B cell (primary cell): ENCODE measurements at regions not wholly inside any gene's neighbourhood (a gene's known extent, or its start where the extent isn't known, plus 50 kb on each side); places are given as distances from the start of the nearest gene placed in this dataset.

Source experiments
- ATAC-seq: fragments of 200-7000 bp; cut with Tn5 transposase; one replicate; pipeline ENCODE4 v1.10.0; 2021; ENCODE audit warnings: low read depth, mild to moderate bottlenecking, moderate number of reproducible peaks, moderate library complexity
- CTCF ChIA-PET: fragments of 350-600 bp; sonication (Branson Sonifier 250); formaldehyde crosslinking; loops from one replicate; lab custom pipeline; 2021; ENCODE audit warnings: antibody characterized with exemption, inconsistent platforms; lab: Charles Lee
- POLR2A ChIA-PET: fragments of 350-600 bp; sonication (Branson Sonifier 250); formaldehyde crosslinking; loops from one replicate; lab custom pipeline; 2021; ENCODE audit warnings: antibody characterized with exemption; lab: Charles Lee
- DNase-seq: peaks from one replicate; pipeline ENCODE4 v3.0.0; 2013
- H2AFZ ChIP-seq: 2 replicates; pipeline ENCODE4 v1.6.1; 2012; ENCODE audit warnings: mild to moderate bottlenecking, low read depth, low read length; ENCODE audit not compliant: insufficient read depth, poor library complexity, severe bottlenecking
- H3K27ac ChIP-seq, 2 donors: 1 replicate in 1 of 2; 2 replicates in 1 of 2; pipeline ENCODE4 v1.5.1; 2012 to 2013; ENCODE audit warnings: low read length in 2 of 2, mild to moderate bottlenecking in 2 of 2, moderate library complexity in 1 of 2
- H3K27me3 ChIP-seq, 4 experiments: fragments of 200-600 bp in 1 of 4; sonication (generic) in 1 of 4; replicated peaks in 1 of 4; 1 replicate in 2 of 4; 2 replicates in 2 of 4; pipeline versions ENCODE4 v1.6.1 to v1.7.0; 2013 to 2016; ENCODE audit warnings: low read length in 3 of 4, mild to moderate bottlenecking in 2 of 4, mixed read lengths in 1 of 4, moderate library complexity in 1 of 4; ENCODE audit not compliant: insufficient read depth in 4 of 4, control insufficient read depth in 3 of 4; ENCODE audit errors: control extremely low read depth in 1 of 4
- H3K36me3 ChIP-seq, 2 experiments: replicated peaks in 1 of 2; 1 replicate in 1 of 2; 2 replicates in 1 of 2; pipeline versions ENCODE4 v1.6.1 to v1.7.1; 2013; ENCODE audit warnings: low read length in 1 of 2; ENCODE audit not compliant: insufficient read depth in 2 of 2, control insufficient read depth in 1 of 2; ENCODE audit errors: control extremely low read depth in 1 of 2, extremely low read depth in 1 of 2
- H3K4me1 ChIP-seq, 2 donors: fragments of 200-600 bp in 1 of 2; sonication (generic) in 1 of 2; 1 replicate in 1 of 2; 2 replicates in 1 of 2; pipeline versions ENCODE4 v1.5.1 to v1.6.1; 2013 to 2017; ENCODE audit warnings: low read length in 2 of 2; ENCODE audit not compliant: control insufficient read depth in 2 of 2, insufficient read depth in 2 of 2
- H3K4me2 ChIP-seq: replicated peaks from 2 replicates; pipeline ENCODE3; 2012; ENCODE audit warnings: mild to moderate bottlenecking, low read depth, low read length; ENCODE audit not compliant: poor library complexity, severe bottlenecking
- H3K4me3 ChIP-seq, 5 experiments: fragments of 200-600 bp in 1 of 5; sonication (generic) in 1 of 5; 1 replicate in 3 of 5; 2 replicates in 2 of 5; pipeline versions ENCODE4 v1.5.1 to v1.7.0; 2011 to 2016; ENCODE audit warnings: low read length in 4 of 5, mild to moderate bottlenecking in 4 of 5, low read depth in 2 of 5, control low read depth in 1 of 5, moderate library complexity in 1 of 5; ENCODE audit not compliant: insufficient read depth in 1 of 5; ENCODE audit errors: control extremely low read depth in 1 of 5, extremely low read depth in 1 of 5
- H3K79me2 ChIP-seq: fragments of 200-600 bp; sonication (generic); one replicate; pipeline ENCODE4 v1.6.0; 2016; ENCODE audit warnings: low read length; ENCODE audit not compliant: control insufficient read depth, insufficient read depth
- H3K9ac ChIP-seq: fragments of 200-600 bp; sonication (generic); 2 replicates; pipeline ENCODE4 v1.6.1; 2017; ENCODE audit warnings: mild to moderate bottlenecking, low read length, moderate library complexity
- H3K9me3 ChIP-seq, 3 donors: one replicate each; pipeline versions ENCODE4 v1.6.1 to v1.7.1; 2013; ENCODE audit warnings: low read length in 2 of 3; ENCODE audit not compliant: control insufficient read depth in 2 of 3, insufficient read depth in 1 of 3; ENCODE audit errors: control extremely low read depth in 1 of 3
- H4K20me1 ChIP-seq: 2 replicates; pipeline ENCODE4 v1.6.0; 2012; ENCODE audit warnings: mild to moderate bottlenecking, low read length; ENCODE audit not compliant: insufficient read depth, control insufficient read depth, poor library complexity, severe bottlenecking
- H3K27ac Mint-ChIP-seq: one replicate; pipeline ENCODE4 v1.8.0; 2021; ENCODE audit warnings: mixed read lengths
- H3K27me3 Mint-ChIP-seq: one replicate; pipeline ENCODE4 v1.8.0; 2021; ENCODE audit warnings: mixed read lengths
- H3K4me1 Mint-ChIP-seq: one replicate; pipeline ENCODE4 v1.8.0; 2021; ENCODE audit warnings: mixed read lengths
- H3K4me3 Mint-ChIP-seq: one replicate; pipeline ENCODE4 v1.8.0; 2021; ENCODE audit warnings: mixed read lengths
- H3K9me3 Mint-ChIP-seq: one replicate; pipeline ENCODE4 v1.8.0; 2022; ENCODE audit warnings: mixed read lengths; ENCODE audit not compliant: insufficient read depth
- EZH2 ChIP-seq: IDR thresholded peaks from 2 replicates; pipeline ENCODE4 v1.6.1; 2012; ENCODE audit warnings: borderline replicate concordance, low read depth, mild to moderate bottlenecking, moderate library complexity, low read length; ENCODE audit not compliant: insufficient read depth, poor library complexity, severe bottlenecking
- WGBS: methylation state at CpG from one replicate; pipeline ENCODE4 v1.1.5; 2013; ENCODE audit warnings: missing lambda C conversion rate; ENCODE audit not compliant: insufficient coverage; 5-methylcytosine and 5-hydroxymethylcytosine counted together
- intact Hi-C: fragments of 100-400 bp; cut with micrococcal nuclease; formaldehyde crosslinking; loops from one replicate; pipeline ENCODE4 v1.10.0; 2022
- TF ChIP-seq, protein P1 (sequence below): fragments of 200-600 bp; IDR thresholded peaks from one replicate; pipeline ENCODE4 v1.8.0; 2022; ENCODE audit warnings: antibody characterized with exemption, mild to moderate bottlenecking

DNA sequence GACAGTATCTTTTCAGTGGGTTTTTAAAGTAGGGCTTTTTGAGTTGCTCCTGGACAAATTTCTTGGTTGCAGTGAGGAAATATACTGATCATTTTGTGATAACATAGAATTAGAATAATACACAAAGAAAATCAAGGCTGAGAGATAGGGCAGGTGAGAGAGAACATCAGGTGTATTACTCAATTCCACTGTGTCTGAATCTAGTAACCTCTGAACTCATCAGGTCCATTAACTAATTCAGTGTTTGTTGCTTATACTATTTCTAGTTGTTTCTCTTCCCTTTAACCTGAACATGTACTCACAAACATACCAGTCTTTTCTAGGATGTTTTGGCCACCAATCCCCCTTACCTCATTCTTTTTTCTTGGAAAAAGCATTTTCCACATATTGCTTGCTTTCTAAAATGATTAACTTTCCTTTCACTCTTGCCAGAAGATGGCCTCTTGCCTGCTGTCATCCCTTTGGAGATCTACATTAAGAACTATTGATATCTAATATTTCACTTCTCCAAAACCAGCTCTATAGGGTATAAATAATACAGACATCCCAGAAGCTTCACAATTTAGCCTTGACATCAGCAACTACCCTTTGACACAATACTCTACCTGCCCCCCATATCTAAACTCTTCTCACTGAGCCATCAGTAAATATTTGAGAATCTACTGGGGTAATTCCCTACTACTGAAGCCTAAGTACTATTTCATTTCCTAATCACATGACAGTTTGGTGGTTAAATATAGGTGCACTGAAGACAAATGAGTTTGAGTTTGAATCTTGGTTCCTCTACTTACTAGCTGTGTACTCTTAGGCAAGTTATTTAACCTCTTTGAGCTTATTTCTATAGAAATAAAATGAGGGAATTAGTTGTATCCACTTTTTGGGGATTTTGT lies 470.8 kb upstream of the IGFBP7 start:
- ATAC-seq (no peak), DNase-seq (no peak)
- no peak overlapping the region for H3K4me3 Mint-ChIP-seq
- no peak for TF ChIP-seq EZH2
- TF ChIP-seq, protein P1, sequence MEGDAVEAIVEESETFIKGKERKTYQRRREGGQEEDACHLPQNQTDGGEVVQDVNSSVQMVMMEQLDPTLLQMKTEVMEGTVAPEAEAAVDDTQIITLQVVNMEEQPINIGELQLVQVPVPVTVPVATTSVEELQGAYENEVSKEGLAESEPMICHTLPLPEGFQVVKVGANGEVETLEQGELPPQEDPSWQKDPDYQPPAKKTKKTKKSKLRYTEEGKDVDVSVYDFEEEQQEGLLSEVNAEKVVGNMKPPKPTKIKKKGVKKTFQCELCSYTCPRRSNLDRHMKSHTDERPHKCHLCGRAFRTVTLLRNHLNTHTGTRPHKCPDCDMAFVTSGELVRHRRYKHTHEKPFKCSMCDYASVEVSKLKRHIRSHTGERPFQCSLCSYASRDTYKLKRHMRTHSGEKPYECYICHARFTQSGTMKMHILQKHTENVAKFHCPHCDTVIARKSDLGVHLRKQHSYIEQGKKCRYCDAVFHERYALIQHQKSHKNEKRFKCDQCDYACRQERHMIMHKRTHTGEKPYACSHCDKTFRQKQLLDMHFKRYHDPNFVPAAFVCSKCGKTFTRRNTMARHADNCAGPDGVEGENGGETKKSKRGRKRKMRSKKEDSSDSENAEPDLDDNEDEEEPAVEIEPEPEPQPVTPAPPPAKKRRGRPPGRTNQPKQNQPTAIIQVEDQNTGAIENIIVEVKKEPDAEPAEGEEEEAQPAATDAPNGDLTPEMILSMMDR, result no peak
- H3K79me2 ChIP-seq, result no peaks in the 10 kb centered on the region
- H3K9me3 ChIP-seq, result peaks cover 0 to 3% (median 1%) of the 10 kb centered on the region in 3 donors
- H3K27ac Mint-ChIP-seq, result no peak overlapping the region
- ChIA-PET POLR2A (no interaction called here), CTCF (no interaction called here)
- H3K4me3 ChIP-seq, result no peak overlapping the region
- no peak overlapping the region for H3K9ac ChIP-seq
- H3K27ac ChIP-seq, result no peak overlapping the region
- H3K4me1 Mint-ChIP-seq, result no peaks in the 10 kb centered on the region
- no peaks in the 10 kb centered on the region for H3K27me3 Mint-ChIP-seq
- H3K4me2 ChIP-seq, result no peak overlapping the region
- intact Hi-C loops, result no loop called here
- H3K9me3 Mint-ChIP-seq, result no peaks in the 10 kb centered on the region
- no peaks in the 10 kb centered on the region for H3K36me3 ChIP-seq
- no peak overlapping the region for H2AFZ ChIP-seq
- no peaks in the 10 kb centered on the region for H3K4me1 ChIP-seq
- H3K27me3 ChIP-seq, result no peaks in the 10 kb centered on the region
- H4K20me1 ChIP-seq, result no peaks in the 10 kb centered on the region

DNA sequence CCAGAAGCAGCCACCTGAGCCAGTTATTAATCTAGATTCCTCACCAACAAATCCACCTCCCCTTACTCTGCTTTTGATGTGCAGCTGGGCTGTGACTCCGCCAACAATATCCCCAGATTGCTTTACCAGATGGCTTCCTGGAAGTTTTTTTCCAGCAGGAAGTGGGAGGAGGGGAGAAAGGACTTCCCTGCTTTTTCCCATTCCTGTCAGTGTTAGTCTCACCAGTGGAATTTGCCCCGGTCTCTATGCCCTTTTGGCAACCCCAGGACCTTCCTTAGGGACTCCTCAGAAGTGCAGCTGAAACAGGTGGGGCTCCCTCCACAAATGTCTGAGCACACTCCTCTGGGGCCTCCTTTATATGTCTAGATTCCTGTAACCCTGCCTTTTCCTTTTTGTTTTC lies 465.2 kb upstream of the IGFBP7 start:
- ATAC-seq (no peak), DNase-seq (no peak)
- Histone ChIP-seq H3K4me3 (no peak overlapping the region), H3K4me1 (no peaks in the 10 kb centered on the region), H3K79me2 (no peaks in the 10 kb centered on the region), H2AFZ (no peak overlapping the region), H3K9ac (no peak overlapping the region), H3K27me3 (no peaks in the 10 kb centered on the region), H4K20me1 (no peaks in the 10 kb centered on the region), H3K36me3 (no peaks in the 10 kb centered on the region), H3K4me2 (no peak overlapping the region), H3K27ac (no peak overlapping the region), H3K9me3 (peaks cover 0 to 13% (median 1%) of the 10 kb centered on the region in 3 donors)
- intact Hi-C loops, result no loop called here
- Mint-ChIP-seq H3K9me3 (no peaks in the 10 kb centered on the region), H3K27me3 (no peaks in the 10 kb centered on the region), H3K4me3 (no peak overlapping the region), H3K27ac (no peak overlapping the region), H3K4me1 (no peaks in the 10 kb centered on the region)
- no peak for TF ChIP-seq EZH2
- TF ChIP-seq, protein P1, result no peak
- WGBS, result 25% methylated on average over 1 of the region's 2 CpGs
- POLR2A ChIA-PET, result no interaction called here
- CTCF ChIA-PET, result no interaction called here
